NCI-H1417 treated with DMSO at 0.1 percent for 48 hours (cell line): ENCODE measurements at regions not wholly inside any gene's neighbourhood (a gene's known extent, or its start where the extent isn't known, plus 50 kb on each side); places are given as distances from the start of the nearest gene placed in this dataset.
"Not testable (repeated sequence)": the region's sequence is repeated elsewhere in the genome, so short reads cannot be mapped to it uniquely, and the experiment has no call there.

ENCODE experiments used
- DNase-seq: peaks from one replicate; lab custom pipeline; 2025; lab: John Stamatoyannopoulos, UW

- DNase-seq, result no peak
Measured at GRCh38 chr3:72082186-72082715, 297.3 kb upstream of the PROK2 start.

- DNase-seq, result no peak
Measured at GRCh38 chr3:72081471-72082185, 296.7 kb upstream of the PROK2 start.

GRCh38 chr3:72080800-72081199 lies 295.9 kb upstream of the PROK2 start:
- no peak for DNase-seq

- no peak for DNase-seq
Measured at GRCh38 chr3:72080095-72080494, 295.1 kb upstream of the PROK2 start.

DNA sequence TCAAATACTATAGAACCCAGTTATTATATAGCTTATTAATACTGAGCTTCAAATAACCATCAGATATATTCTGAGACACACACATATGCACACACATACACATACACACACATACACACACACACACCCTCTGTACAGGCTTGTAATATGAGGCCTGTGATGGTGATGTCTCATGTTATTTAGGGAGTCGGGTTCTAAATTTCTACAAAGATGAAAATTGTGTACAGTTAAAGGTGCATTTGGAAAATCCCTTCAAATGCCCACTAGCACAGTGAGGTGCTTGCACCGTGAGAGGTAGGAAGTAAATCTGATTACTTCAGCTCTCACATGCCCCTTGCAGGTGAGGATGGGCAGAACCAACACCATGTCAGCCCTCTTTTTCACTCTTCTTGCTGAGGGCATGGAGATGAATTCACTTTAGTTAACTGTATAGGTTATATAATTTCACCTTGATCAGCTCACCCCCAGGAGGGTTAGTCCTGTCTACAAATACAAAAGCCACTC lies 294.5 kb upstream of the PROK2 start:
- no peak for DNase-seq

DNA sequence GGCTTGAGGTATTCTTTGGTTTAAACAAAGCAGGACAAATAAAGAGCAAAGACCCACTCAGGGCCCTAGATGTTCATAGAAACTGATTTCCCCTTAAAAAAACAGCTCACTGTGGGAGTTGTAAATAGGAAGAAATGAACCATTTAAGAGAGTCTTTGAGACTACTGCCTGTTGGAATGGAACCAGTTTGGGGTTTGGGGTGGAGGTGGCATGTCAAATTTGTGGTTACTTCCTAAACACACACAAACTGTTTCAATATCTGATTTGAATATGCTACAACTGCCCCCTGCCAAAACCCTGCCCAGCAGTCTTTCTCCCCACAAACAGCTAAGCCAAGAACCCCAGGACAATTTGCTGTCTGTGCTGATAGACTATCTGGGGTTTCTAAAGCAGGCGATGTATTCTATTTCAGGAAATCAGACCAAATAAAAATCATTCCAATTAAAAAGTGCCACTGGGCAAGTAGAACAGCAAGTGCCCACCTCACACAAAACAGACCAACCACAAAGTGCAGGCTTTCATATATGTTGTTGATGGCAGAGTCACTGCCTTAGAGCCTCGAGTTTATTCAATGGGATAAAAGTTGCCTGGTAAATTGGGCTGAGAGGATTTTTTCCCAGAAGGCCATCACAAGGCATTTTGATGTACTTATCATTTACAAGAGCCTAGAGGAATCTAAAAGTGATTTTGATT lies 293.9 kb upstream of the PROK2 start:
- no peak for DNase-seq

- DNase-seq, result no peak
Measured at GRCh38 chr3:72077473-72078259, 292.7 kb upstream of the PROK2 start.

DNA sequence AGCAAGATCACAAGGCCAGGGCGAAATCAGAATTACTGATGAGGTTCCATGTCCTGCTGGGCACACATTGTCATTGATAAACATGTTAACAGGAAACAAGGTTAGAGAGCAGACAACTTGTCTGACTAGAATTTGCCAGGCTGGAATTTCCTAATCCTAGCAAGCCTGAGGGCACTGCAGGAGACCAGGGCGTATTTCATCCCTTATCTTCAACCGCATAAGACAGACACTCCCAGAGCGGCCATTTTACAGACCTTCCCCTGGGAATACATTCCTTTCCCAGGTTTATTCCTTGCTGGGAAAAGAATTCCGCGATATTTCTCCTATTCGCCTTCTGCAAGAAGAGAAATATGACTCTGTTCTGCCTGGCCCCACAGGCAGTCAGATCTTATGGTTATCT lies 290.9 kb upstream of the PROK2 start:
- not testable (repeated sequence) for DNase-seq

- no peak for DNase-seq
Measured at GRCh38 chr3:72071624-72072023, 286.7 kb upstream of the PROK2 start.

DNA sequence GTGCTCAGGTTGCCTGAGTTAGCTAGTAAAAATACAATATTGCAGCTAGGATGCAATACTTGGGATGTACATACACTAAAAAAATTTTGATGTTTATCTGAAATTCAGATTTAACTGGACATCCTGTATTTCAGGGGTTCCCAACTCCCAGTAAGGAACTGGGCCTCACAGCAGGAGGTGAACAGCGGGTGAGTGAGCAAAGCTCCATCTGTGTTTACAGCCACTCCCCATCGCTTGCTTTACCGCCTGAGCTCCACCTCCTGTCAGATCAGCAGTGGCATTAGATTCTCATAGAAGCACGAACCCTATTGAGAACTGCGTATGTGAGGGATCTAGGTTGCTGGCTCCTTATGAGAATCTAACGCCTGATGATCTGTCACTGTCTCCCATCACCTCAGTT lies 285.1 kb upstream of the PROK2 start:
- no peak for DNase-seq

- DNase-seq, result no peak
Measured at GRCh38 chr3:72069543-72069942, 284.6 kb upstream of the PROK2 start.

- no peak for DNase-seq
Measured at GRCh38 chr3:72068621-72069020, 283.7 kb upstream of the PROK2 start.

DNA sequence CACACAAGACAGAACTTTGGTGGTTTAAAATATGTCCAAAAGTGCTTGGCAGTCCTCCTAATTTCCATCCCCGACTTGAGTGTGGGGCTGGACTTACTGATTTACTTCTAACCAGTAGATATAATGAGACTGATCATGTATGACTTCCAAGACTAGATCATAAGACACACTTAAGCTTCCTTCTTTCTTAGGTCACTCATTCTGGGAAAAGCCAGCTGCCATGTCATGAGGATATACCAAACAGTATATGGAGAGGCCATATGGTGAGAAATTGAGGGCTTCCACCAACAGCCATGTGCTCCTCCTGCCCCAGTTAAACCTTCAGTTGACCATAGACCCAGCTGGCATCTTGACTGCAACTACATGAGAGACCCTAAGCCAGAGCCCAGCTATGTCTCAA lies 282.8 kb upstream of the PROK2 start:
- no peak for DNase-seq

DNA sequence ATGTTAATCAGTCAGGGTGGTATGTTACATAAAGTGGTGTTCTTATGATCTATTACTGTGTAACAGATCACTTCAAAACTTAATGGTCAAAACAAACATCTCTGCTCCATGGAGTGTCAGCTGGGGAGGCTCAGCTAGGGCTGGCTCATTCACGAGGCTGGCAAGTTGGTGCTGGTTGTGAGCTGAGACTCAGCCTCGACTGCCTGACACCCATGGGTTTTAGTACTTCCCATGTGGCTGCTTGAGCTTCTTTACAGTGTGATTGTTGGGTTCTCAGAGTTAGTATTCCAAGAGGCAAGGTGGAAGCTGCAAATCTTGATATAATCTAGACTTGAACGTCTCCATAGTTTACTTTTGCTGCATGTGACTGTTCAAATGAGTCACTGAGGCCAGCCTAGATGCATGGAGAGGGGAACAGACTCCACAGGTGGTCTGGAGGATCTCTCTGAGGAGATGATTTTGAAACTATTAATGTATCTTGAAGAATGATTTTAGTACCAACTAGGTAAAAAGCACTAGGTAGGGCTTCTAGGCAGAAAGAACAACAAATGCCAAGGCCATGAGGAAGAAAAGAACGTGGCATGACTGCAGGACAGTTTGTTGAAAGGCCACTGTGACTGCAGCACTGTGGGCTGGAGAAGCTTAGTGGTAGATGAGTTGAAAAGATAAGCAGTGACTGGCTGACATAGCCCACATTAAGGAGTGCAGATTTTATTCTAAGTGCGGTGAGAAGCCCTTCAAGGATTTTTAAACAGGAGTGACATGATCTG lies 281.1 kb upstream of the PROK2 start:
- DNase-seq, result no peak

DNA sequence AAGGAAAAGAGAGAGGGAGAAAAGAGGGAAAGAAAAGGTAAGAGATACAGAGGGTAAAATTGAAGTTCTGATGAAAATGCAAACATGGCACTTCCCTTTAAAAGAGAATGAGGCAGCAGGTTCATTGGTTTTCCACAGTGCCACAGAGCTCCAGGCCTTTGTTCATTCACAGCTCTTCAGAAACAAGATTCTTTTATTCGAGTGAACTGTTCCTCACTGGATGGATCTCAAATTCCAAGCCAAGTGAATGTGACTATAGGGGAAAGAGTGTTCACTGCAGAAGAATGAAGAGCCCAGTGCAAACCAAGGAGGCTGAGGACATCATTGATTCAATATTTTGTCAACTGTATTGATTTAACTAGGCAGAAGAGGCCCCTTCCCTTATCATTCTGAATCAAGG lies 280.3 kb upstream of the PROK2 start:
- DNase-seq, result no peak

- DNase-seq, result not testable (repeated sequence)
Measured at GRCh38 chr3:72064727-72065126, 279.8 kb upstream of the PROK2 start.

GRCh38 chr3:72062017-72062416 lies 277.1 kb upstream of the PROK2 start:
- DNase-seq, result no peak

DNA sequence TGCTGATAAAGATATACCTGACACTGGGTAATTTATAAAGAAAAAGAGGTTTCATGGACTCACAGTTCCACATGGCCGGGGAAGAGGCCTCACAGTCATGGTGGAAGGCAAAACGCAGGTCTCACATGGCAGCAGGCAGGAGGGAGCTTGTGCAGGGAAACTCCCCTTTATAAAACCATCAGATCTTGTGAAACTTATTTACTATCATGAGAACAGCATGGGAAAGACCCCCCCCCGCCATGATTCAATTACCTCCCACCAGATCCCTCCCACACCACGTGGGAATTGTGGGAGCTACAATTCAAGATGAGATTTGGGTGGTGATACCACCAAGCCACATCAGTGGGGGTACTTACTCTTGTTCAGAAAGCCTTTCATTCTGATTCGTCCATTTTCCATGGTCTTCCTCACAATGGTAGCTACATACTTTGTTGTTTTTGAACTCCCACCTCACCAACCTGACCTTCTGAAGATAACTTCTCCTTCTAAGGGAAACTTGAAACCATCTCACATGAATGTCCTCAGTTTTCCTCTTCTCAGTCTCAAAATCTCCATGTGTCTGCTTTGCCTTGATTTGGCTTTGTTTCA lies 275.6 kb upstream of the PROK2 start:
- no peak for DNase-seq

- no peak for DNase-seq
Measured at GRCh38 chr3:72058493-72059081, 273.6 kb upstream of the PROK2 start.

DNA sequence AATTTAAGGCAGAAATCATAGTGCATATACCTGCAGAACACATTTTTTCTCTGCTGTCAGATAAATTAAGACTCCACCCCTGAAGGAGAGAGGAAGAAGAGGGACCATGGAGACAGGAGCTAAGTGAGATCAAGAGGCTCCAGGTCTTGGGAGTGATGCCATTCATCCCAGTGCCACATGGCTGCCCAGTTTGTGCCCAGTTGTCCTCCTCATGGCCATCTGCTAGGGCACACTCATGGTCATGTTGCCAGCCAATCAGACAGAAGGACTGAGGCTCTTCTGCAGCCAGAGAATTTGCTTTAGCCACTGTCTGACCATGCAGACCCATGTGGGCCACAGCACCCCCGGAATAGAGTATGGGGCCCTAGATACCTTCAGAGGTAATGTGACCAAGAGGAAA lies 270.5 kb upstream of the PROK2 start:
- DNase-seq, result no peak

GRCh38 chr3:72054976-72055375 lies 270.0 kb upstream of the PROK2 start:
- no peak for DNase-seq
